ENCODE measurements at regions not wholly inside any gene's neighbourhood (a gene's known extent, or its start where the extent isn't known, plus 50 kb on each side); places are given as distances from the start of the nearest gene placed in this dataset.

- DNase-seq (ENCODE audit: low read depth) = no peak
Measured at GRCh38 chr3:42037318-42037945, 53.7 kb upstream of the TRAK1 start.

- DNase-seq (ENCODE audit: low read depth) = no peak
Measured at GRCh38 chr3:42036483-42036823, 54.7 kb upstream of the TRAK1 start.

- DNase-seq (ENCODE audit: low read depth) = no peak
Measured at GRCh38 chr3:42035816-42036482, 55.2 kb upstream of the TRAK1 start.

GRCh38 chr3:42035007-42035406 is 56.1 kb upstream of the TRAK1 start:
- DNase-seq (ENCODE audit: low read depth) = no peak

- no peak for DNase-seq (ENCODE audit: low read depth)
Measured at GRCh38 chr3:42033741-42034140, 57.4 kb upstream of the TRAK1 start.

- no peak for DNase-seq (ENCODE audit: low read depth)
Measured at GRCh38 chr3:42032693-42033349, 58.3 kb upstream of the TRAK1 start.

GRCh38 chr3:42031808-42032480 is 59.2 kb upstream of the TRAK1 start:
- DNase-seq (ENCODE audit: low read depth) = no peak

- DNase-seq (ENCODE audit: low read depth) = no peak
Measured at GRCh38 chr3:42028474-42028873, 62.7 kb upstream of the TRAK1 start.

- no peak for DNase-seq (ENCODE audit: low read depth)
Measured at GRCh38 chr3:42027571-42027970, 63.6 kb upstream of the TRAK1 start.

- DNase-seq (ENCODE audit: low read depth) = no peak
Measured at GRCh38 chr3:42025370-42026138, 63.7 kb upstream of the ULK4 start.

- DNase-seq (ENCODE audit: low read depth) = no peak
Measured at GRCh38 chr3:42024591-42025351, 62.9 kb upstream of the ULK4 start.

- no peak for DNase-seq (ENCODE audit: low read depth)
Measured at GRCh38 chr3:42023380-42023779, 61.5 kb upstream of the ULK4 start.

GRCh38 chr3:42022355-42022754 is 60.5 kb upstream of the ULK4 start:
- no peak for DNase-seq (ENCODE audit: low read depth)

GRCh38 chr3:42020684-42021307 is 58.9 kb upstream of the ULK4 start:
- no peak for DNase-seq (ENCODE audit: low read depth)

GRCh38 chr3:42019953-42020260 is 58.0 kb upstream of the ULK4 start:
- DNase-seq (ENCODE audit: low read depth) = no peak

- DNase-seq (ENCODE audit: low read depth) = no peak
Measured at GRCh38 chr3:42019144-42019952, 57.4 kb upstream of the ULK4 start.

- no peak for DNase-seq (ENCODE audit: low read depth)
Measured at GRCh38 chr3:42014921-42015533, 53.1 kb upstream of the ULK4 start.

GRCh38 chr3:42014458-42014920 is 52.6 kb upstream of the ULK4 start:
- no peak for DNase-seq (ENCODE audit: low read depth)

- DNase-seq (ENCODE audit: low read depth) = no peak
Measured at GRCh38 chr3:42013691-42014457, 52.0 kb upstream of the ULK4 start.

Measured in T-helper 22 cell (primary cell).